Suprapubic skin (tissue), 3 donors: ENCODE measurements at regions not wholly inside any gene's neighbourhood (a gene's known extent, or its start where the extent isn't known, plus 50 kb on each side); places are given as distances from the start of the nearest gene placed in this dataset.

Experiments used
- EP300 ChIP-seq: sonication (generic); formaldehyde crosslinking; IDR thresholded peaks from one replicate; pipeline ENCODE4 v1.6.1; 2017; ENCODE audit warnings: antibody characterized with exemption
- TF ChIP-seq, protein P1 (sequence below), 2 donors: fragments of 200-600 bp in 1 of 2; fragments of 450-650 bp in 1 of 2; sonication (generic) in 1 of 2; IDR thresholded peaks; one replicate each; pipeline ENCODE4 v1.5.1; 2016 to 2019; ENCODE audit warnings: antibody characterized with exemption in 2 of 2, mild to moderate bottlenecking in 1 of 2, moderate library complexity in 1 of 2

DNA sequence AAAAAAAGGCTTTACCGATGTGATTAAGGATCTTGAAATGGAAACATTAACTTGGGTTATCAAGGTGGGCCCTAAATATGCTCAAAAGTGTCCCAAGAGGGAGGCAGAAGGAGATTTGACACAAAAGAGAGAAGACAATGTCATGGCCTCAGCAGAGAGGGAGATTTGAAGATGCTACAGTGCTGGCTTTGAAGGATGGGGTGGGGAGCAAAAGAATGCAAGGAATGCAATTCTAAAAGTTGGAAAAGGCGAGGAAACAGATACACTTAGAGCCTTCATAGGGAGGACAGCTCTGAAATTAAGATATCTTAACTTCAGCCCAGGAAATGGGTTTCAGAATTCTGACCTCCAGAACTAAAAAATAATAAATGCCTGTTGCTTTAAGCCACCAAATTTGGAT lies 314.5 kb upstream of the CCDC54 start:
- TF ChIP-seq, protein P1, sequence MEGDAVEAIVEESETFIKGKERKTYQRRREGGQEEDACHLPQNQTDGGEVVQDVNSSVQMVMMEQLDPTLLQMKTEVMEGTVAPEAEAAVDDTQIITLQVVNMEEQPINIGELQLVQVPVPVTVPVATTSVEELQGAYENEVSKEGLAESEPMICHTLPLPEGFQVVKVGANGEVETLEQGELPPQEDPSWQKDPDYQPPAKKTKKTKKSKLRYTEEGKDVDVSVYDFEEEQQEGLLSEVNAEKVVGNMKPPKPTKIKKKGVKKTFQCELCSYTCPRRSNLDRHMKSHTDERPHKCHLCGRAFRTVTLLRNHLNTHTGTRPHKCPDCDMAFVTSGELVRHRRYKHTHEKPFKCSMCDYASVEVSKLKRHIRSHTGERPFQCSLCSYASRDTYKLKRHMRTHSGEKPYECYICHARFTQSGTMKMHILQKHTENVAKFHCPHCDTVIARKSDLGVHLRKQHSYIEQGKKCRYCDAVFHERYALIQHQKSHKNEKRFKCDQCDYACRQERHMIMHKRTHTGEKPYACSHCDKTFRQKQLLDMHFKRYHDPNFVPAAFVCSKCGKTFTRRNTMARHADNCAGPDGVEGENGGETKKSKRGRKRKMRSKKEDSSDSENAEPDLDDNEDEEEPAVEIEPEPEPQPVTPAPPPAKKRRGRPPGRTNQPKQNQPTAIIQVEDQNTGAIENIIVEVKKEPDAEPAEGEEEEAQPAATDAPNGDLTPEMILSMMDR (IDR thresholded peaks at IDR 0.05), result no peak
- TF ChIP-seq EP300, result no peak
